ENCODE measurements at regions not wholly inside any gene's neighbourhood (a gene's known extent, or its start where the extent isn't known, plus 50 kb on each side); places are given as distances from the start of the nearest gene placed in this dataset.

DNA sequence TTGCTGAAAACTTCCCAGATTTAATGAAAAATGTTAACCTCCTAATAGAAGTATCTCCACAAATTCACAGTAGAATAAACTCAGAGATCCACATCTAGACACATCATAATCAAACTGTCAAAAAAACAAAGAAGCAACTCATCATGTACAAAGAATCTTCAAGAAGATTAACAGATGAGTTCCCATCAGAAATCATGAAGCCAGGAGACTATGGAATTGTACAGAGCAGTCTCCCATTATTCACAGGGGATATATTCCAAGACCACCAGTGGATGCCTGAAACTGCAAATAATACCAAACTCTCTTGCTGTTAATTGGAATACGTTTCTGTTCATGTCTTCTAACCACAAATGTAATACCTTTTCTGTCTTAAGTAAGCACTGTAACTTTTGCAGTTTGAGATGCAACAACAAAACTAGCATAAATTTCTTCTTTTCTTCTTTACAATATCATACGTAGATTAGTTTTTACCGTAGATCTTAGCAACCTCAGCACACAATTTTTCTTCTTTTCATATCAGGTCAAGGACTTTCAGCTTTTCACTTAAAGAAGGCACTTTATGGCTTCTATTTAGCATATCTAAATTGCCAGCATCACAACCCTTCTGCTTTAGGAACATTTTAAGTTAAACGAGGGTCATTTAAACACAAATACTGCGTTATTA, 70.3 kb upstream of the MIR17HG start:
- DNase-seq (ENCODE audit: low read depth), result no peak

DNA sequence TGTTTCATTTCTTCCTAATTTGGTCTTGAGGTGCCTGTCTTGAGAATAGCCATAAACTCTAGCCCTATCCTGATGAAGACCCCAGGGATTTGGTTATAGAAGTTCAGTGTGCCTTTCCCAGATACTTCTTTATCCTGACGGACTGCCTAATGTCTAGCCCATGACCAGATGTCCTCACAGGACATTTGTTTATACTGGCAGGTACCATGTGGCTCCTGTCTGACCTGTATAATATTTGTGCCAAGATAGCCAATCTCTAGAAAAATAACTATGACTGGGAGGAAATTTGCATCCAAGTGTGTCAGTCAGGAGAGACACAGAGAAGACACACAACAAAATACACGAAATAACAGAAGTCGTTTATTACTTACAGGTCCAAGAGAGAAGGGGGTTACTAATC, 69.2 kb upstream of the MIR17HG start:
- DNase-seq (ENCODE audit: low read depth), result no peak

DNA sequence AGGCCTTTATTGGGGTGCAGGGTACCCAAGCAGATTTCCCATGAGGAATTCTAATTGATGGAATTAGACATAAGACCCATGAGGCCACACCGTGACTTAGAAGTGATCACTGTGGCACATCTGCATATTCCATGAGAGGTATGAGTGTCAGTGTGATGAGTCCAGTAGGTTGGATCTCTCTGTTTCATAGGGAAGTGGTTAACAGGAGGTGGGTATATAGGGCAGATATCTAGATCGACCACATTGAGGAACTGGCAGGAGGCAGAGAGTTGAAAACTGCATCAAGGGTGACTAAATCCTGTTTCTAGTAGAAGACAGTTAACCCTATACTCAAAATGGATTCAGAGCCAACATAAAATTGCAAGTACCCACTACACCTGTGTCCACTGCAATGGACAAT, 68.6 kb upstream of the MIR17HG start:
- no peak for DNase-seq (ENCODE audit: low read depth)

DNA sequence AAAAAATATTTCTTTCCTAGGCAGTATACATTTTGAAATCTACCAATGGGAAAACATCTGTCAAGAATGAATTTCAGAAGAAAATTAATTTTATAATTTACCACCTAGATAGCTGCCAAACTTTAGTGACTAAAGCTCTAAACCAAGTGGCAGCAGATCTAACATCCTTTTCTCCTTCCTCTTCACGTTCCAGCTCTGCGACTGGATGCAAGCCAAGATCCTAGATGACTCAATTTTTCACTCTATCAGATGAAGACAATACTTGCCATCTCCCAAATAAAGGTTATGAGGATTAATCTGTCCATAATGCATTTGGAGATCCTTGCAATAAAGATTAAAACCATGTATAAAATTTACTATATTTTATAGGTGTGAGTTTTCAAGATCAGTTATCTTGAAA, 66.7 kb upstream of the MIR17HG start:
- DNase-seq (ENCODE audit: low read depth), result peak; percentile 38

DNA sequence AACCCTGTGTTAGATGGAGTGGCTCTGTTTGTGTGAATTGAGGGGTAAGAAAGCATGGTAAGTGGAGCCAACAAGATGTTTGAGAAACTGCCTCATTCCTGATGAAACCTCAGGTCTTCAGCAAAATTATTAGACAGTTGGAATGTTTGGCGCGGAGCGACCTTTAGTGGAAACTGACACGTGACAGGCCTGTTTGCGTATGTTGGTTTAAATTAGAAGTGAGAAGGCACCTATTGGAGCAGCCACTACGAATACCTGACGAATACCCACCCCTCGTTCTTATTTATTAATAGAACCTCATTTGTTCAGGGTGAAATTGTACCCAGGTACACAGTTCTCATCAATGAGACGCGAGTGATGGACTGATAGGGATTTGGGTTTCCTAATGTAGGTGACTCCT, 63.2 kb upstream of the MIR17HG start:
- no peak for DNase-seq (ENCODE audit: low read depth)

DNA sequence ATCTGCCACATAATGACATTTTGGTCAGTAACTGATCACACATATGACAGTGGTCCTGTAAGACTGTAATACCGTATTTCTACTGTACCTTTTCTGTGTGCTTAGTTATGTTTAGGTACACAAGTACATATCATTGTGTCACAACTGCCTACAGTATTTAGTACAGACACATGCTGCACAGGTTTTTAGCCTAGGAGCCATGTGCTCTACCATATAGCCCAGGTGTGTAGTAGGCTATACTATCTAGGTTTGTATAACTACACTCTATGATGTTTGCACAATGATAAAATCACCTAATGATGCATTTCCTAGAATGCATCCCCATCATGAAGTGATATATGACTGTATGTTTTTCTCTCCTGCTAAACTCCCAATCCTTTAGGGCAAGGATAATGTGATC, 61.2 kb upstream of the MIR17HG start:
- DNase-seq (ENCODE audit: low read depth), result no peak

DNA sequence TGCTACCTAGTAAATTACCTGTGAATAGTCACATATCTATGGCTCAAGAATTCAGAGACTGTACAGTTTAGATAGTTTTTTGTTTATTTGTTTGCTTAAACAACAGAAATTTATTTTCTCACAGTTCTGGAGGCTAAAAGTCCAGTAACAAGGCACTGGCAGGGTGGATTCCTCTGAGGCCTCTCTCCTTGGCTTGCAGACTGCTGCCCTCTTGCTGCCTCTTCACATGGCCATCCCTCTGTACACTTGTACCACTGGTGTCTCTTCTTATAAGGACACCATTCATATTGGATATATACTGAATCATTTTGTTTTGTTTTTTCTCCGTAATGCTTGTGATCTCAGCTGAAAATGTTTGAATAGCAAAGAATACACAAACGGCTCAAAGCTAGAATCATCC, 56.4 kb upstream of the MIR17HG start:
- DNase-seq (ENCODE audit: low read depth), result no peak

DNA sequence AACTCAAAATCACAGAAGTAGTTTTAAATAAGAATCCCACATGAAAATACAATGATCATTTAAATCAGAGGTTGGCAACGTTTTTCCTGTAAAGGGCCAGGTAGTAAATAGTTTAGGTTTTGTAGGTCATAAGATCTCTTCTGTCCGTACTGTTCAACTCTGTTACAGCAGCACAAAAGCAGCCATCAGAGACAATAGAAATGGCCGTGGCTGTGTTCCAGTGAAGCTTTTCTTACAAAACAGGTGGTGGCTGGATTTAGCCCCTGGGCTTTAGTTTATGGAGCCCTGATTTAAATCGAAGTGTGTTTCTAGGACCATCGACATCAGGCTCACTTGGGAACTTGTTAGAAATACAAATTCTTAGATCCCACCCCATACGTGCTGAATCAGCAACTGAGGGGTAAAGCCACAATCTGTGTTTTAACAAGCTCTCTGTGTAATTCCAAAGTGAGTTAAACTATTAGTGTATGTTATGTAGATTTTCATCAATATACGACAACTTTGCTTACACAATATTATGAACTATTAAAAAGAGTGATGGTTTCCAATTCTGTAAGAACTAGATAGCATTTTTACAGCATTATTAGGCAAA, 54.8 kb upstream of the MIR17HG start:
- DNase-seq (ENCODE audit: low read depth), result no peak

DNA sequence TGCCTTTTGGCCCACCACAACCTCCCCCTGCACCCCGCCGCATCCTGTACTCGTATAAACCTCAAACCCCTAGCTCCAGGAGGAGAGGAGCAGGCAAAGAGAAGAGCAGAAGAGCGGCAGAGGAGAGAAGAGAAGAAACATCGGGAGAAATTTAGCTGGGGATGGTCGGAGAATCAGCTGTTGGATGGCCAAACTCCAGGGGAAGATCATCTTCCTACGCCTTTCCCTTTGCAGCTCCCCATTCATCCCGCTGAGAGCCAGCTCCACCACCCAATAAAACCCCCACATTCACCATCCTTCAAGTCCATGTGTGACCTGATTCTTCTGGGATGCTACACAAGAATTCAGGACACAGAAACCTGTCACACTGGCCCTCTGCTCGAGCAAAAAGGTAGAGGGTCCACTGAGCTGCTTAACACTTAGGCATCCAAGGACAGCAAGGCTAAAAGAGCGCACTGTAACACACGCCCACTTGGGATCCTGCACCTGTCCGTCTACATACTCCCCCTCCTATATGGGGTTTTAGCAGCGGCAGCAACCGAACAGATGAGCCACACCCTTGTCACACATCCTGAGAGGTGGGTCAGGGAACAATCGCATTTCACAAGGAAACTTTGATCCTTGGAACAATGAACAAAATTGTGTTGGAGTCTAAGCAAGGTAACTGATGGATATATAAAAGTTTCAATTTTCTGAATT, 51.6 kb upstream of the MIR17HG start:
- no peak for DNase-seq (ENCODE audit: low read depth)

DNA sequence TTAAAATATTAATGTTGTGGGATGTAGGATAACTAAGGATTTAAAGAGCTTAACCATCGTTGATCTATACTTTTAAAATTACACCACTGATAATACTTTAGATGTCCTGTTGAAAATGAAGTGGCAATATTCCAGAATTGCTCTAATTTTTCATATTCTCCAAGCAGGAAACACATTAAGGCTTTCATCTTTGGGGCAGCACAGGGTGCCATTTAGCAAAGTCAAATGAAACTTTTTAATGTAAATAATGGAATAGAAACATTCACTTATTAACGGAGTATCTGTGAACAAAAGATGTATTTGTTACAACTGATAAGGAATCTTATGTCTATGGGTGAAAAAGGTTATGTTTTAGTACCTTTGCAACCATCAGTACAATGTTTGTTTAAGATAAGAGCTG, 50.0 kb upstream of the MIR17HG start:
- DNase-seq (ENCODE audit: low read depth), result no peak

Measured in ELR (cell line).